ENCODE measurements at regions not wholly inside any gene's neighbourhood (a gene's known extent, or its start where the extent isn't known, plus 50 kb on each side); places are given as distances from the start of the nearest gene placed in this dataset.

DNA sequence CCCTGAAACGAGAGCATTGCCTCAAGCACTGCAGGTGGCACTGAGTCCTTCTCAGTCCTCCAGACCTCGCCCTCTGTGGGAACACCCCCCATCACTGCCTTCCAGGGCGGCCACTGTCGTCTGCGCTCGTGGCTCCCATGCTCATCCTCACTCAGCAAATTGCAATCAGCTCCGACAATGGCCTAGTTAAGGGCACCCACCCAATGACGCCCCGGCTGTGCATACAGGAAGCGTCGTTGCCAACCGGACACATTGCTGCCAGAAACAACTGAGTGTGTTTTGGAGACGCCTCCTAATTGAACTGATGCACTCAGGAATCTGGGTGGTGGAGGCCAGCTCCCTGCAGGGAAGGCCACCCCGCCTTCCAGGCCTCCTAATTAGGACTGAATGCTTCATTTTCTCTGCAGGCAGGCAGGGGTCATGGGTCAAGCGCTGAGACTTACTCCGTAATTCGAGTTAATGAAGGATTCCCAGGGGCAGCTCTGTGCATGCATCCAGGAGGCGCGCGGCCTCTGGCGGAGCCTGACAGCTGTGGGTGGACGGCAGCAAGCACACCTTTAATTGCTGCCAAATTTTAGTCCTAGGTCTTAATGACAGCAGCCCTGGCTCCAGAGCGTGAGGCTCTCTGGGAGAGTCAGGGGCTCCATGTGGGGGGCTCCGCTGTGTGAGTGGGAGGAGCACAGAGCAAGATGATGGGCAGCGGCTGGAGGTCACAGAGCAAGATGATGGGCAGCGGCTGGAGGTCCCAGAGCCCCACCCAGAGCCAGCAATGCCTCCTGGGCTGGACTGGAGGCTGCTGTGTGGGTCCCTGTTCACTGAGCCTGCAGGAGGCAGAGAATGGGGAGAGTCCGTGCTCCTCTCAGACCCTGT is 199.0 kb downstream of the BRD1 start:
- H3K27ac ChIP-seq (ENCODE audit: low read length in 2 of 2): no peak overlapping the region
- H3K27me3 ChIP-seq (replicated peaks in 1 of 4; ENCODE audit: control extremely low read depth in 1 of 4, control insufficient read depth in 3 of 4, insufficient read depth in 4 of 4, low read length in 3 of 4): no peaks in the 10 kb centered on the region
- H2AFZ ChIP-seq (ENCODE audit: insufficient read depth, low read depth, low read length, poor library complexity, severe bottlenecking): no peak overlapping the region
- H3K4me1 ChIP-seq (ENCODE audit: control insufficient read depth in 2 of 2, insufficient read depth in 2 of 2, low read length in 2 of 2): no peaks in the 10 kb centered on the region
- POLR2A ChIA-PET: no interaction called here
- H3K4me2 ChIP-seq (replicated peaks; ENCODE audit: low read depth, low read length, poor library complexity, severe bottlenecking): no peak overlapping the region
- peaks cover 6% of the 10 kb centered on the region for H3K4me1 Mint-ChIP-seq
- no peaks in the 10 kb centered on the region for H3K9me3 ChIP-seq (ENCODE audit: control extremely low read depth in 1 of 3, control insufficient read depth in 2 of 3, insufficient read depth in 1 of 3, low read length in 2 of 3)
- ATAC-seq (ENCODE audit: low read depth) (no peak), DNase-seq (no peak)
- CTCF ChIA-PET: no interaction called here
- intact Hi-C loops (cut with micrococcal nuclease): no loop called here
- peaks cover 0 to 4% of the 10 kb centered on the region in 2 experiments for H3K36me3 ChIP-seq (replicated peaks in 1 of 2; ENCODE audit: control extremely low read depth in 1 of 2, control insufficient read depth in 1 of 2, extremely low read depth in 1 of 2, insufficient read depth in 2 of 2, low read length in 1 of 2)
- no peak overlapping the region for H3K4me3 ChIP-seq (ENCODE audit: control extremely low read depth in 1 of 5, extremely low read depth in 1 of 5, insufficient read depth in 1 of 5, low read depth in 2 of 5, low read length in 4 of 5)
- peaks cover 76% of the 10 kb centered on the region for H3K79me2 ChIP-seq (ENCODE audit: control insufficient read depth, insufficient read depth, low read length)
- H3K27me3 Mint-ChIP-seq: no peaks in the 10 kb centered on the region
- WGBS (ENCODE audit: insufficient coverage): 95% methylated on average over 27 of the region's 27 CpGs
- no peak overlapping the region for H3K27ac Mint-ChIP-seq
- no peaks in the 10 kb centered on the region for H3K9me3 Mint-ChIP-seq (ENCODE audit: insufficient read depth)
- no peak overlapping the region for H3K4me3 Mint-ChIP-seq
- TF ChIP-seq CTCF (IDR thresholded peaks at IDR 0.05) (no peak), EZH2 (IDR thresholded peaks at IDR 0.05; ENCODE audit: borderline replicate concordance, insufficient read depth, low read depth, low read length, poor library complexity, severe bottlenecking) (no peak)
- no peak overlapping the region for H3K9ac ChIP-seq (ENCODE audit: low read length)
- H4K20me1 ChIP-seq (ENCODE audit: control insufficient read depth, insufficient read depth, low read length, poor library complexity, severe bottlenecking): peaks cover 90% of the 10 kb centered on the region
